Body of pancreas (tissue), 4 donors: ENCODE measurements at regions not wholly inside any gene's neighbourhood (a gene's known extent, or its start where the extent isn't known, plus 50 kb on each side); places are given as distances from the start of the nearest gene placed in this dataset.

Experiments used
- ATAC-seq: fragments of 150-250 bp; one replicate; pipeline ENCODE4 v1.9.1; 2016
- DNase-seq, 4 donors: peaks; one replicate each; pipeline ENCODE4 v3.0.0-alpha.2; 2019
- H3K27ac ChIP-seq, 4 donors: fragments of 200-600 bp; sonication (generic); 1 replicate in 3 of 4; 2 replicates in 1 of 4; pipeline versions ENCODE4 v1.5.1 to v1.6.1; 2016 to 2019; ENCODE audit warnings: mild to moderate bottlenecking in 1 of 4, mixed read lengths in 1 of 4, moderate library complexity in 1 of 4
- H3K27me3 ChIP-seq, 2 donors: fragments of 200-600 bp; sonication (generic); one replicate each; pipeline ENCODE4 v1.6.0; 2016; ENCODE audit warnings: mild to moderate bottlenecking in 1 of 2
- H3K36me3 ChIP-seq, 2 donors: fragments of 200-600 bp; sonication (generic); replicated peaks in 1 of 2; 2 replicates each; pipeline ENCODE4 v1.5.1; 2016; ENCODE audit warnings: low read depth in 2 of 2; ENCODE audit not compliant: insufficient read depth in 1 of 2
- H3K4me1 ChIP-seq: fragments of 200-600 bp; sonication (generic); one replicate; pipeline ENCODE4 v1.6.0; 2016
- H3K4me3 ChIP-seq, 2 donors: fragments of 200-600 bp; sonication (generic); 1 replicate in 1 of 2; 2 replicates in 1 of 2; pipeline ENCODE4 v1.5.1; 2016 to 2019
- H3K9me3 ChIP-seq, 3 donors: fragments of 200-600 bp; sonication (generic); 1 replicate in 2 of 3; 2 replicates in 1 of 3; pipeline ENCODE4 v1.5.1; 2016
- POLR2A ChIP-seq, 3 donors: fragments of 450-650 bp; IDR thresholded peaks; one replicate each; pipeline ENCODE4 v1.6.1; 2016; ENCODE audit warnings: antibody characterized with exemption in 3 of 3, mild to moderate bottlenecking in 2 of 3
- WGBS, 2 donors: methylation state at CpG; one replicate each; pipeline ENCODE4 v1.1.5; 2017; 5-methylcytosine and 5-hydroxymethylcytosine counted together
- intact Hi-C: fragments of 100-400 bp; cut with DNase I; formaldehyde crosslinking; loops from one replicate; pipeline ENCODE4 v1.15.1; 2023
- TF ChIP-seq, protein P1 (sequence below), 7 experiments: fragments of 450-650 bp in 4 of 7; fragments of 200-600 bp in 3 of 7; sonication (generic) in 3 of 7; IDR thresholded peaks; one replicate each; pipeline ENCODE4 v1.5.1; 2016 to 2019; ENCODE audit warnings: antibody characterized with exemption in 7 of 7

- H3K4me1 ChIP-seq = no peaks in the 10 kb centered on the region
- TF ChIP-seq, protein P1, sequence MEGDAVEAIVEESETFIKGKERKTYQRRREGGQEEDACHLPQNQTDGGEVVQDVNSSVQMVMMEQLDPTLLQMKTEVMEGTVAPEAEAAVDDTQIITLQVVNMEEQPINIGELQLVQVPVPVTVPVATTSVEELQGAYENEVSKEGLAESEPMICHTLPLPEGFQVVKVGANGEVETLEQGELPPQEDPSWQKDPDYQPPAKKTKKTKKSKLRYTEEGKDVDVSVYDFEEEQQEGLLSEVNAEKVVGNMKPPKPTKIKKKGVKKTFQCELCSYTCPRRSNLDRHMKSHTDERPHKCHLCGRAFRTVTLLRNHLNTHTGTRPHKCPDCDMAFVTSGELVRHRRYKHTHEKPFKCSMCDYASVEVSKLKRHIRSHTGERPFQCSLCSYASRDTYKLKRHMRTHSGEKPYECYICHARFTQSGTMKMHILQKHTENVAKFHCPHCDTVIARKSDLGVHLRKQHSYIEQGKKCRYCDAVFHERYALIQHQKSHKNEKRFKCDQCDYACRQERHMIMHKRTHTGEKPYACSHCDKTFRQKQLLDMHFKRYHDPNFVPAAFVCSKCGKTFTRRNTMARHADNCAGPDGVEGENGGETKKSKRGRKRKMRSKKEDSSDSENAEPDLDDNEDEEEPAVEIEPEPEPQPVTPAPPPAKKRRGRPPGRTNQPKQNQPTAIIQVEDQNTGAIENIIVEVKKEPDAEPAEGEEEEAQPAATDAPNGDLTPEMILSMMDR (IDR thresholded peaks at IDR 0.05) = no peak
- TF ChIP-seq POLR2A (IDR thresholded peaks at IDR 0.05) = no peak
- H3K9me3 ChIP-seq = no peaks in the 10 kb centered on the region
- no peaks in the 10 kb centered on the region for H3K36me3 ChIP-seq
- intact Hi-C loops = no loop called here
- DNase-seq (no peak), ATAC-seq (no peak)
- H3K4me3 ChIP-seq = no peak overlapping the region
- no peak overlapping the region for H3K27ac ChIP-seq
- no peaks in the 10 kb centered on the region for H3K27me3 ChIP-seq
These were observed 1039.2 kb upstream of the MIR17HG start for GRCh38 chr13:90308249-90308648.

GRCh38 chr13:90311929-90312328 is 1035.6 kb upstream of the MIR17HG start:
- no peaks in the 10 kb centered on the region for H3K4me1 ChIP-seq
- no peaks in the 10 kb centered on the region for H3K9me3 ChIP-seq
- no peaks in the 10 kb centered on the region for H3K36me3 ChIP-seq
- TF ChIP-seq, protein P1 (IDR thresholded peaks at IDR 0.05) = no peak
- no peak for TF ChIP-seq POLR2A (IDR thresholded peaks at IDR 0.05)
- no peak overlapping the region for H3K4me3 ChIP-seq
- intact Hi-C loops = no loop called here
- DNase-seq (no peak), ATAC-seq (no peak)
- no peak overlapping the region for H3K27ac ChIP-seq
- WGBS, 2 donors = 80% methylated on average over 7 of the region's 7 CpGs
- H3K27me3 ChIP-seq = no peaks in the 10 kb centered on the region

- TF ChIP-seq, protein P1 (IDR thresholded peaks at IDR 0.05) = no peak
- no peak for TF ChIP-seq POLR2A (IDR thresholded peaks at IDR 0.05)
- ATAC-seq = no peak
These were observed 1032.4 kb upstream of the MIR17HG start for GRCh38 chr13:90315061-90315460.

GRCh38 chr13:90320664-90321063 is 1026.8 kb upstream of the MIR17HG start:
- Histone ChIP-seq H3K4me1 (no peaks in the 10 kb centered on the region), H3K9me3 (no peaks in the 10 kb centered on the region), H3K27me3 (no peaks in the 10 kb centered on the region), H3K27ac (no peak overlapping the region), H3K4me3 (no peak overlapping the region), H3K36me3 (no peaks in the 10 kb centered on the region)
- ATAC-seq (no peak), DNase-seq (no peak)
- TF ChIP-seq, protein P1 (IDR thresholded peaks at IDR 0.05) = no peak
- TF ChIP-seq POLR2A (IDR thresholded peaks at IDR 0.05) = no peak
- 75 to 77% methylated on average over 4 of the region's 4 CpGs for WGBS, 2 donors
- intact Hi-C loops = no loop called here

More at GRCh38 chr13:90315061-90315460, 1032.4 kb upstream of the MIR17HG start:
- Histone ChIP-seq H3K9me3 (no peaks in the 10 kb centered on the region), H3K27ac (no peak overlapping the region), H3K4me1 (no peaks in the 10 kb centered on the region), H3K4me3 (no peak overlapping the region), H3K27me3 (no peaks in the 10 kb centered on the region), H3K36me3 (no peaks in the 10 kb centered on the region)
- WGBS, 2 donors = 56 to 62% methylated on average over 2 of the region's 2 CpGs
- intact Hi-C loops = no loop called here
- DNase-seq = no peak

DNA sequence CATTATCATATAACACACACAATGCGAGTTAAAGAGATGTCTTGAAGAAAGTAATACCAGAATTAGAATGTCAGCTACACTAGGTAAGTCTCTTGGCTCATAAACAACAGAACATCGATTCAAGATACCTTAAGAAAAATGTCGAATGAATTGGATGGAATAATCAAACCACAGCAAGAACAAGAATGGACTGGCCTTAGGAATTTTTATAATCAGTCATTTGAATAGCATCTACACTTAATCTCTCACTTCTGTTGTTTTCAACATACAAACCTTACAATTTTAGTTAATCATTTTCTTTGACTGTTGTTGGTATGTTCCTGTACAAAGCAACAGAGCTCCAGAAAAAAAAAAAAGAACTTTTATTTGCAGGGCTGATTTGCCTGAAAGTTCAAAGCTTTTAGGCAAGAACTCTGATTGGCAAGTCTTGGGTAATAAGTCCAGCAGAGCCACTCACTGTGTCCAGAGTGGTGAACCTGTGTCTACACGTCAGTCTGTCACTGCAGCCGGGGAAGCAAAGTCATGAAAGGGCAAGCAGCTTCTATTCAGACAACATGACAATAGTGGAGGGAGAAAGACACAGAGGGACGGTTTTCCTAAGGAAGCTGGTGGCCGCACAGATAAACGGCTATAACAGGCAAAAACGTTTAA is 1026.1 kb upstream of the MIR17HG start:
- no peak overlapping the region for H3K4me3 ChIP-seq
- WGBS, 2 donors = 52 to 60% methylated on average over 9 of the region's 9 CpGs
- no peaks in the 10 kb centered on the region for H3K36me3 ChIP-seq
- H3K4me1 ChIP-seq = no peaks in the 10 kb centered on the region
- no peak overlapping the region for H3K27ac ChIP-seq
- no peak for ATAC-seq
- no peaks in the 10 kb centered on the region for H3K9me3 ChIP-seq
- TF ChIP-seq, protein P1 (IDR thresholded peaks at IDR 0.05) = no peak
- TF ChIP-seq POLR2A (IDR thresholded peaks at IDR 0.05) = no peak
- H3K27me3 ChIP-seq = no peaks in the 10 kb centered on the region
- intact Hi-C loops = no loop called here
- no peak for DNase-seq
